AG09309 (cell line): ENCODE measurements at regions not wholly inside any gene's neighbourhood (a gene's known extent, or its start where the extent isn't known, plus 50 kb on each side); places are given as distances from the start of the nearest gene placed in this dataset.
"Not testable (repeated sequence)": the region's sequence is repeated elsewhere in the genome, so short reads cannot be mapped to it uniquely, and the experiment has no call there.

Experiments used
- DNase-seq: peaks from one replicate; pipeline ENCODE4 v3.0.0-alpha.2; 2010; ENCODE audit warnings: low read depth
- H3K4me3 ChIP-seq: 2 replicates; pipeline ENCODE4 v1.5.1; 2011; ENCODE audit warnings: mild to moderate bottlenecking, low read depth, low read length, moderate library complexity; ENCODE audit not compliant: control insufficient read depth
- CTCF ChIP-seq: IDR thresholded peaks from 2 replicates; pipeline ENCODE4 v1.5.1; 2011; ENCODE audit warnings: mild to moderate bottlenecking, low read depth, low read length, inconsistent platforms; ENCODE audit not compliant: insufficient read depth, control insufficient read depth; ENCODE audit errors: missing control alignments

DNA sequence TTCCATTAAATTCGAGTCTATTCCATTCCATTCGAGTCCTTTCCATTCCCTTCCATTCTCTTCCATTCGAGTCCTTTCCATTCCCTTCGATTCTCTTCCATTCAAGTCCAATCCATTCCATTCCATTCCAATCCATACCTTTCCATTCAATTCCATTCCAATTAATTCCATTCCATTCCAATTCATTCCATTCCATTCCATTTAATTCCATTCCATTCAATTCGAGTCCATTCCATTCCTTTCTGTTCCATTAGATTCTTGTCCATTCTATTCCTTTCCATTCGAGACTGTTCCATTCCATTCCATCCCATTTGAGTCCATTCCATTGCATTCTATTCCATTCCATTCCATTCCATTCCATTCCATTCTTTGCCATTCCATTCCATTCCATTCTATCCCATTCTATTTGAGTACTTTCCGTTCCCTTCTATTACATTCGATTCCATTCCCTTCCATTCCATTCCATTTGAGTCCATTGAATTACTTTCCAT is 1130.0 kb downstream of the RPIA start:
- DNase-seq = no peak
- H3K4me3 ChIP-seq = no peak overlapping the region
- no peak for TF ChIP-seq CTCF

DNA sequence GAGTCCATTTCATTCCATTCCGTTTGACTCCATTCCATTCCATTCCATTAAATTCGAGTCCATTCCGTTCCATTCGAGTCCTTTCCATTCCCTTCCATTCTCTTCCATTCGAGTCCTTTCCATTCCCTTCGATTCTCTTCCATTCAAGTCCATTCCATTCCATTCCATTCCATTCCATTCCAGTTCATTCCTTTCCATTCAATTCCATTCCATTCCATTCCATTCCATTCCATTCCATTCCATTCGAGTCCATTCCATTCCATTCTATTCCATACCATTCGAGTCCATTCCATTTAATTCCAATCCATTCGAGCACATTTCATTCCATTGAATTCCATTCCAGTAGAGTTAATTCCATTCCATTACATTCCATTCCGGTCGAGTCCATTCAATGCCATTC is 1130.9 kb downstream of the RPIA start:
- DNase-seq, H3K4me3 ChIP-seq: not testable (repeated sequence)

DNA sequence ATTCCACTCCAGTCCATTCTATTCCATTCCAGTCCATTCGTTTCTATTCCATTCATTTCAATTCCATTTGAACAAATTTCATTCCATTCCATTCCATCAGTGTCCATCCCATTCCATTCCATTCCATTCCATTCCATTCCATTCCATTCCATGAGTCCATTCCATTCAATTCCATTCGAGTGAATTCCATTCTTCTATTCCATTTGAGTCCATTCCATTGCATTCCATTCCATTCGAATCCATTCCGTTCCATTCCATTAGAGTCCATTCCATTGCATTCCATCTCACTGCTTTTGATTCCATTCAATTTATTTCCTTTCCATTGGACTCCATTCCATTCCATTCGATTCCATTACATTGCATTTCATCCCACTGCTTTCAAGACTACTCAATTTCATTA is 1132.1 kb downstream of the RPIA start:
- no peak overlapping the region for H3K4me3 ChIP-seq
- no peak for TF ChIP-seq CTCF
- DNase-seq = no peak

- H3K4me3 ChIP-seq = no peak overlapping the region
- no peak for DNase-seq
- TF ChIP-seq CTCF = no peak
These were observed 1133.6 kb downstream of the RPIA start for GRCh38 chr2:89825034-89825433.

- DNase-seq, H3K4me3 ChIP-seq: not testable (repeated sequence)
These were observed 1135.3 kb downstream of the RPIA start for GRCh38 chr2:89826741-89827140.

GRCh38 chr2:89827829-89828228 is 1136.4 kb downstream of the RPIA start:
- not testable (repeated sequence) for DNase-seq, H3K4me3 ChIP-seq

DNA sequence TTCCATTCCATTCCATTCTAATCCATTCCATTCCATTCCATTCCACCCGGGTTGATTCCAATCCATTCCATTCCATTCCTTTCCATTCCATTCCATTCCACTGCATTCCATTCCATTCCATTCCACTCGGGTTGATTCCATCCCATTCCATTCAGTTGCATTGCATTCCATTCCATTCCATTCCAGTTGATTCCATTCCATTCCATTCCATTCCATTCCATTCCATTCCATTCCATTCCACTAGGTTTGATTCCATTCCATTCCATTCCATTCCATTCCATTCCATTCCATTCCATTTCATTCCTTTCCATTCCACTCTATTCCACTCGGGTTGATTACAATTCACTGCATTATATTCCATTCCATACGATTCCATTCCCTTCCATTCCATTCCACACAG is 1136.9 kb downstream of the RPIA start:
- H3K4me3 ChIP-seq, DNase-seq: not testable (repeated sequence)

DNA sequence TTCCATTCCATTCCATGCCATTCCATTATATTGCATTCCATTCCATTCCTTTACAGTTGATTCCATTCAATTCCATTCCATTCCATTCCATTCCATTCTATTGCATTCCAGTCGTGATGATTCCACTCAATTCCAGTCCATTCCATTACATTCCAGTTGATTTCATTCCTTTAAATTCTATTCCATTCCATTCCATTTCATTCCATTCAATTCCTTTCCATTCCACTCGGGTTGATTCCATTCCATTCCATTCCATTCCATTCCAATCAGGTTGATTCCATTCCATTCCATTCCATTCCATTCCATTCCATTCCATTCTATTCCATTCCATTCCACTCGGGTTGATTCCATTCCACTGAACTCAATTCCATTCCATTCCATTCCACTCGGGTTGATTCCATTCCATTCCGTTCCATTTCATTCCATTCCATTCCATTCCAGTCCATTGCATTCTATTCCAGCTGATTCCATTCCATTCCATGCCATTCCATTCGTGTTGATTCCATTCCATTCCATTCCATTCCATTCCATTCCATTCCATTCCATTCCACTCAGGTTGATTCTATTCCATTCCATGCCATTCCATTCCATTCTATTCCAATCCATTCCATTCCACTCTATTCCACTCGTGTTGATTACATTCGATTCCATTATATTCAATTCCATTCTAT is 1137.6 kb downstream of the RPIA start:
- not testable (repeated sequence) for DNase-seq

DNA sequence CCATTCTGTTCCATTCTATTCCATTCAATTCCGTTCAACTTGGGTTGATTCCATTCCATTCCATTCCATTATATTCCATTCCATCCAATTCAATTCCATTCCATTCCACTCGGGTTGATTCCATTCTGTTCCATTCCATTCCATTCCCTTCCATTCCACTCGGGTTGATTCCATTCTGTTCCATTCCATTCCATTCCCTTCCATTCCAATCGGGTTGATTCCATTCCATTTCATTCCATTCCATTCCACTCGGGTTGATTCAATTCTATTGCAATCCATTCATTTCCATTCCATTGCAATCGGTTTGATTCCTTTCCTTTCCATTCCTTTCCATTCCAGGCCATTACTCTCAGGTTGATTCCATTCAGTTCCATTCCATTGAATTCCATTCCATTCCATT is 1138.4 kb downstream of the RPIA start:
- H3K4me3 ChIP-seq = no peak overlapping the region
- TF ChIP-seq CTCF = no peak
- DNase-seq = no peak

More for the DNA sequence above, 1137.6 kb downstream of the RPIA start:
- H3K4me3 ChIP-seq = not testable (repeated sequence)

DNA sequence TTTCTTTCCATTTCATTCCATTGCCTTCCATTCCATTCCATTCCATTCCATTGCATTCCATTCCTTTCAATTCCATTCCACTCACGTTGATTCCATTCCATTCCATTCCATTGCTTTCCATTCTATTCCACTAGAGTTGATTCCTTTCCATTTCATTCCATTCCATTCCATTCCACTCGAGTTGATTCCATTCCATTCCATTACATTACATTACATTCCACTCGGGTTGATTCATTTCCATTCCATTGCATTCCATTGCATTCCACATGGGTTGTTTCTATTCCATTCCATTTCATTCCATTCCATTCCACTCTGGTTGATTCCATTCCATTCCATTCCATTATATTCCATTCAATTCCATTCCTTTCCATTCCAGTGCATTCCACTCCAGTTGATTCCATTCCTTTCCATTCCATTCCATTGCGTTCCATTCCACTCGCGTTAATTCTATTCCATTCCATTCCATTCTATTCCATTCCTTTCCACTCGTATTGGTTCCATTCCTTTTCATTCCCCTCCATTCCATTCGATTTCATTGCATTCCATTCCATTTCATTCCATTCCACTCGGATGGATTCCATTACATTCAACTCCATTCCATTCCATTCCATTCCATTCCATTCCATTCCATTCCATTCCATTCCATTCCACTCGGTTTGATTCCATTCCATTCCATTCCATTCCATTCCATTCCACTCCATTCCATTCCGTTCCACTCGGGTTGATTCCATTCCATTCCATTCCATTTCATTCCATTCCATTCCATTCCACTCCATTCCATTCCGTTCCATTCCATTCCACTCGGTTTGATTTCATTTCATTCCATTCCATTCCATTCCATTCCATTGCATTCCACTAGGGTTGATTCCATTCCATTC is 1139.1 kb downstream of the RPIA start:
- not testable (repeated sequence) for DNase-seq, H3K4me3 ChIP-seq
